CD14-positive monocyte (primary cell): ENCODE measurements at regions not wholly inside any gene's neighbourhood (a gene's known extent, or its start where the extent isn't known, plus 50 kb on each side); places are given as distances from the start of the nearest gene placed in this dataset.

Source experiments
- DNase-seq, 3 donors: peaks; one replicate each; pipeline ENCODE4 v3.0.0-alpha.2; 2011 to 2022
- H2AFZ ChIP-seq: 2 replicates; pipeline ENCODE4 v1.6.0; 2012; ENCODE audit warnings: mild to moderate bottlenecking, low read depth, low read length, inconsistent platforms; ENCODE audit not compliant: insufficient read depth, poor library complexity, severe bottlenecking
- H3K27ac ChIP-seq, 2 donors: 1 replicate in 1 of 2; 2 replicates in 1 of 2; pipeline ENCODE4 v1.5.1; 2012 to 2013; ENCODE audit warnings: low read length in 2 of 2, control low read depth in 1 of 2, inconsistent platforms in 1 of 2, low read depth in 1 of 2, mild to moderate bottlenecking in 1 of 2
- H3K27me3 ChIP-seq, 2 donors: one replicate each; pipeline versions ENCODE4 v1.6.0 to v1.6.1; 2011 to 2013; ENCODE audit warnings: low read length in 2 of 2; ENCODE audit not compliant: control insufficient read depth in 2 of 2, insufficient read depth in 2 of 2
- H3K36me3 ChIP-seq, 2 donors: replicated peaks in 1 of 2; 1 replicate in 1 of 2; 2 replicates in 1 of 2; pipeline versions ENCODE4 v1.5.1 to v1.6.1; 2012 to 2013; ENCODE audit warnings: low read length in 2 of 2, control low read depth in 1 of 2, inconsistent platforms in 1 of 2, mild to moderate bottlenecking in 1 of 2; ENCODE audit not compliant: insufficient read depth in 2 of 2, control insufficient read depth in 1 of 2
- H3K4me1 ChIP-seq, 2 donors: 1 replicate in 1 of 2; 2 replicates in 1 of 2; pipeline versions ENCODE4 v1.5.1 to v1.6.1; 2012 to 2013; ENCODE audit warnings: low read length in 2 of 2, control low read depth in 1 of 2, inconsistent platforms in 1 of 2, mild to moderate bottlenecking in 1 of 2, moderate library complexity in 1 of 2; ENCODE audit not compliant: insufficient read depth in 2 of 2, control insufficient read depth in 1 of 2
- H3K4me2 ChIP-seq: replicated peaks from 2 replicates; pipeline ENCODE3; 2012; ENCODE audit warnings: low read length, moderate library complexity, mild to moderate bottlenecking; ENCODE audit not compliant: poor library complexity, severe bottlenecking; ENCODE audit errors: extremely low read depth
- H3K4me3 ChIP-seq, 3 experiments: fragments of 200-600 bp in 1 of 3; sonication (generic) in 1 of 3; replicated peaks in 1 of 3; 1 replicate in 2 of 3; 2 replicates in 1 of 3; pipeline ENCODE4 v1.5.1; 2011 to 2013; ENCODE audit warnings: low read length in 3 of 3, mild to moderate bottlenecking in 3 of 3, control low read depth in 2 of 3, low read depth in 2 of 3, inconsistent platforms in 1 of 3, moderate library complexity in 1 of 3
- H3K79me2 ChIP-seq: 2 replicates; pipeline ENCODE4 v1.6.0; 2012; ENCODE audit warnings: mild to moderate bottlenecking, control low read depth, inconsistent platforms, low read length, moderate library complexity; ENCODE audit not compliant: insufficient read depth
- H3K9ac ChIP-seq: 2 replicates; pipeline ENCODE4 v1.6.0; 2017; ENCODE audit warnings: low read length, mild to moderate bottlenecking; ENCODE audit not compliant: insufficient read depth, poor library complexity, severe bottlenecking
- H3K9me3 ChIP-seq, 2 donors: replicated peaks in 1 of 2; 1 replicate in 1 of 2; 2 replicates in 1 of 2; pipeline versions ENCODE4 v1.5.1 to v1.6.1; 2012 to 2013; ENCODE audit warnings: low read length in 2 of 2, control low read depth in 1 of 2; ENCODE audit not compliant: control insufficient read depth in 1 of 2, insufficient read depth in 1 of 2
- H4K20me1 ChIP-seq: 2 replicates; pipeline ENCODE4 v1.6.0; 2012; ENCODE audit warnings: mild to moderate bottlenecking, low read length, control low read depth, moderate library complexity; ENCODE audit not compliant: insufficient read depth
- H3K27ac Mint-ChIP-seq, 7 donors: one replicate each; pipeline ENCODE4 v1.8.0; 2020; ENCODE audit warnings: mild to moderate bottlenecking in 7 of 7, mixed read lengths in 7 of 7, moderate library complexity in 6 of 7, inconsistent platforms in 2 of 7
- H3K27me3 Mint-ChIP-seq, 3 donors: one replicate each; pipeline ENCODE4 v1.8.0; 2021 to 2022; ENCODE audit warnings: low read depth in 3 of 3, mild to moderate bottlenecking in 3 of 3, mixed read lengths in 3 of 3, moderate library complexity in 3 of 3, inconsistent platforms in 1 of 3
- H3K36me3 Mint-ChIP-seq, 2 donors: one replicate each; pipeline ENCODE4 v1.8.0; 2020; ENCODE audit warnings: mixed read lengths in 2 of 2, inconsistent platforms in 1 of 2, mild to moderate bottlenecking in 1 of 2
- H3K4me1 Mint-ChIP-seq: one replicate; pipeline ENCODE4 v1.8.0; 2020; ENCODE audit warnings: mild to moderate bottlenecking, mixed read lengths
- H3K4me3 Mint-ChIP-seq, 2 donors: one replicate each; pipeline ENCODE4 v1.8.0; 2020; ENCODE audit warnings: mild to moderate bottlenecking in 2 of 2, mixed read lengths in 2 of 2, moderate library complexity in 1 of 2
- H3K9me3 Mint-ChIP-seq, 7 donors: one replicate each; pipeline ENCODE4 v1.8.0; 2020 to 2022; ENCODE audit warnings: mixed read lengths in 7 of 7, mild to moderate bottlenecking in 6 of 7, moderate library complexity in 6 of 7, inconsistent platforms in 2 of 7
- WGBS: methylation state at CpG from one replicate; pipeline ENCODE4 v1.1.5; 2013; ENCODE audit warnings: missing lambda C conversion rate; ENCODE audit not compliant: insufficient coverage; 5-methylcytosine and 5-hydroxymethylcytosine counted together
- intact Hi-C, 2 donors: fragments of 100-400 bp; cut with micrococcal nuclease; formaldehyde crosslinking; loops; one replicate each; pipeline versions ENCODE4 v1.15.0 to v1.15.1; 2023
- TF ChIP-seq, protein P1 (sequence below): fragments of 200-600 bp; IDR thresholded peaks from one replicate; pipeline ENCODE4 v1.8.0; 2022; ENCODE audit warnings: antibody characterized with exemption, mild to moderate bottlenecking

- Histone ChIP-seq H3K4me2 (no peak overlapping the region), H3K79me2 (no peaks in the 10 kb centered on the region), H3K9me3 (peaks cover 0 to 8% of the 10 kb centered on the region in 2 donors), H4K20me1 (no peaks in the 10 kb centered on the region), H3K27ac (no peak overlapping the region), H3K36me3 (no peaks in the 10 kb centered on the region), H3K4me3 (no peak overlapping the region), H3K27me3 (no peaks in the 10 kb centered on the region), H2AFZ (no peak overlapping the region), H3K4me1 (no peaks in the 10 kb centered on the region), H3K9ac (no peak overlapping the region)
- Mint-ChIP-seq H3K4me3 (no peak overlapping the region), H3K36me3 (no peaks in the 10 kb centered on the region), H3K9me3 (peaks cover 0 to 12% (median 3%) of the 10 kb centered on the region in 7 donors), H3K27ac (no peak overlapping the region), H3K4me1 (no peaks in the 10 kb centered on the region), H3K27me3 (peaks cover 0 to 2% (median 0%) of the 10 kb centered on the region in 3 donors)
- TF ChIP-seq, protein P1, sequence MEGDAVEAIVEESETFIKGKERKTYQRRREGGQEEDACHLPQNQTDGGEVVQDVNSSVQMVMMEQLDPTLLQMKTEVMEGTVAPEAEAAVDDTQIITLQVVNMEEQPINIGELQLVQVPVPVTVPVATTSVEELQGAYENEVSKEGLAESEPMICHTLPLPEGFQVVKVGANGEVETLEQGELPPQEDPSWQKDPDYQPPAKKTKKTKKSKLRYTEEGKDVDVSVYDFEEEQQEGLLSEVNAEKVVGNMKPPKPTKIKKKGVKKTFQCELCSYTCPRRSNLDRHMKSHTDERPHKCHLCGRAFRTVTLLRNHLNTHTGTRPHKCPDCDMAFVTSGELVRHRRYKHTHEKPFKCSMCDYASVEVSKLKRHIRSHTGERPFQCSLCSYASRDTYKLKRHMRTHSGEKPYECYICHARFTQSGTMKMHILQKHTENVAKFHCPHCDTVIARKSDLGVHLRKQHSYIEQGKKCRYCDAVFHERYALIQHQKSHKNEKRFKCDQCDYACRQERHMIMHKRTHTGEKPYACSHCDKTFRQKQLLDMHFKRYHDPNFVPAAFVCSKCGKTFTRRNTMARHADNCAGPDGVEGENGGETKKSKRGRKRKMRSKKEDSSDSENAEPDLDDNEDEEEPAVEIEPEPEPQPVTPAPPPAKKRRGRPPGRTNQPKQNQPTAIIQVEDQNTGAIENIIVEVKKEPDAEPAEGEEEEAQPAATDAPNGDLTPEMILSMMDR: no peak
- DNase-seq: no peak
- no CpG with 5 or more reads among the region's 7 CpGs for WGBS
- intact Hi-C loops: no loop called here
These were observed 157.4 kb downstream of the TBX5 start for GRCh38 chr12:114248527-114248926.

GRCh38 chr12:114245555-114245954 is 160.4 kb downstream of the TBX5 start:
- intact Hi-C loops: no loop called here

More at GRCh38 chr12:114245555-114245954, 160.4 kb downstream of the TBX5 start:
- Histone ChIP-seq H2AFZ (no peak overlapping the region), H3K4me1 (no peaks in the 10 kb centered on the region), H3K27me3 (no peaks in the 10 kb centered on the region), H4K20me1 (no peaks in the 10 kb centered on the region), H3K9me3 (peaks cover 6 to 7% of the 10 kb centered on the region in 2 donors), H3K36me3 (no peaks in the 10 kb centered on the region), H3K4me2 (no peak overlapping the region), H3K9ac (no peak overlapping the region), H3K27ac (no peak overlapping the region), H3K4me3 (no peak overlapping the region), H3K79me2 (no peaks in the 10 kb centered on the region)
- H3K36me3 Mint-ChIP-seq: no peaks in the 10 kb centered on the region
- no peak for DNase-seq
- peaks cover 0 to 2% (median 2%) of the 10 kb centered on the region in 3 donors for H3K27me3 Mint-ChIP-seq
- H3K4me1 Mint-ChIP-seq: no peaks in the 10 kb centered on the region
- peak overlapping the region in 1 of 2 donors; percentile 29 for H3K4me3 Mint-ChIP-seq
- H3K27ac Mint-ChIP-seq: no peak overlapping the region
- TF ChIP-seq, protein P1: no peak
- WGBS: 38% methylated on average over 2 of the region's 4 CpGs
- peaks cover 2 to 15% (median 6%) of the 10 kb centered on the region in 7 donors for H3K9me3 Mint-ChIP-seq
